Breast epithelium (tissue), 3 donors: ENCODE measurements at regions not wholly inside any gene's neighbourhood (a gene's known extent, or its start where the extent isn't known, plus 50 kb on each side); places are given as distances from the start of the nearest gene placed in this dataset.

Experiments used
- POLR2AphosphoS5 ChIP-seq, 3 donors: sonication (generic); formaldehyde crosslinking; IDR thresholded peaks; one replicate each; pipeline ENCODE4 v1.6.1; 2017; ENCODE audit warnings: antibody characterized with exemption in 3 of 3
- TF ChIP-seq, protein P1 (sequence below), 3 donors: fragments of 450-650 bp; IDR thresholded peaks; one replicate each; pipeline ENCODE4 v1.5.1; 2016 to 2017; ENCODE audit warnings: antibody characterized with exemption in 3 of 3, mild to moderate bottlenecking in 3 of 3, moderate library complexity in 3 of 3

DNA sequence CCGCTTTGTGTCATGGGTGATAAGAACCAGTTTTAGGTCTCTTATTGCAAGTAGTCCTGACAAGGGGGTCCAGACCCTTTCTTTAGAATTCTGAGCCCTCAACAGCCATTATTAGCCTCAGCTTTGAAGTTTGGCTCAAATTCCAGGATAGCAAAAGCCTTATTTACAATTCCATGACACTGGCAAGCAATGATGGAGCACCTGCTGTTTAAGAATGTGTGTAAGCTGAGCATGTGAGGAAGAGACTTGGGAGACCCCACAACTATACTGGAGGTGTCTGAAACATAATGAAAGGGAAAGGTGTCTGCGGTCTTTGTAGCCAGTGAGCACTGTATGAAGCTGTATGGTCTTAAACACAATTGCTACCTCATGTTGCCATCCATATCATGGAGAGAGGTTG lies 119.8 kb downstream of the TBX5 start:
- TF ChIP-seq, protein P1, sequence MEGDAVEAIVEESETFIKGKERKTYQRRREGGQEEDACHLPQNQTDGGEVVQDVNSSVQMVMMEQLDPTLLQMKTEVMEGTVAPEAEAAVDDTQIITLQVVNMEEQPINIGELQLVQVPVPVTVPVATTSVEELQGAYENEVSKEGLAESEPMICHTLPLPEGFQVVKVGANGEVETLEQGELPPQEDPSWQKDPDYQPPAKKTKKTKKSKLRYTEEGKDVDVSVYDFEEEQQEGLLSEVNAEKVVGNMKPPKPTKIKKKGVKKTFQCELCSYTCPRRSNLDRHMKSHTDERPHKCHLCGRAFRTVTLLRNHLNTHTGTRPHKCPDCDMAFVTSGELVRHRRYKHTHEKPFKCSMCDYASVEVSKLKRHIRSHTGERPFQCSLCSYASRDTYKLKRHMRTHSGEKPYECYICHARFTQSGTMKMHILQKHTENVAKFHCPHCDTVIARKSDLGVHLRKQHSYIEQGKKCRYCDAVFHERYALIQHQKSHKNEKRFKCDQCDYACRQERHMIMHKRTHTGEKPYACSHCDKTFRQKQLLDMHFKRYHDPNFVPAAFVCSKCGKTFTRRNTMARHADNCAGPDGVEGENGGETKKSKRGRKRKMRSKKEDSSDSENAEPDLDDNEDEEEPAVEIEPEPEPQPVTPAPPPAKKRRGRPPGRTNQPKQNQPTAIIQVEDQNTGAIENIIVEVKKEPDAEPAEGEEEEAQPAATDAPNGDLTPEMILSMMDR (IDR thresholded peaks at IDR 0.05): no peak
- TF ChIP-seq POLR2AphosphoS5 (IDR thresholded peaks at IDR 0.05): no peak
